IMR-90 (cell line): ENCODE measurements at regions not wholly inside any gene's neighbourhood (a gene's known extent, or its start where the extent isn't known, plus 50 kb on each side); places are given as distances from the start of the nearest gene placed in this dataset.

ENCODE experiments used
- ATAC-seq: fragments of 200-7000 bp; cut with Tn5 transposase; 2 replicates; pipeline ENCODE4 v1.9.1; 2020; ENCODE audit warnings: low read depth, mild to moderate bottlenecking, moderate library complexity
- BruUV-seq: library from RNA; stranded (reverse); fragments of 400-500 nt; replicated peaks from 2 replicates; lab custom pipeline; 2021; lab: Mats Ljungman, UMichigan
- CTCF ChIA-PET: fragments of 300-600 bp; formaldehyde crosslinking; extraction: SDS; loops from one replicate; lab custom pipeline; 2021; ENCODE audit warnings: antibody characterized with exemption; lab: Yijun Ruan, JAX
- POLR2A ChIA-PET: fragments of 300-600 bp; sonication (Branson Sonifier 250); formaldehyde crosslinking; loops from one replicate; lab custom pipeline; 2022; ENCODE audit warnings: antibody characterized with exemption; ENCODE audit not compliant: unreplicated experiment; lab: Charles Lee
- DNase-seq: peaks from one replicate; pipeline ENCODE4 v3.0.0; 2013
- H2AFZ ChIP-seq: replicated peaks from 2 replicates; pipeline ENCODE3; 2013; ENCODE audit warnings: low read length, mild to moderate bottlenecking; ENCODE audit not compliant: poor library complexity
- H2AK5ac ChIP-seq: 2 replicates; pipeline ENCODE4 v1.6.1; 2013; ENCODE audit warnings: low read depth, low read length, inconsistent platforms
- H2AK9ac ChIP-seq: replicated peaks from 2 replicates; pipeline ENCODE3; 2013; ENCODE audit warnings: mild to moderate bottlenecking, low read depth, low read length, moderate library complexity; ENCODE audit not compliant: poor library complexity
- H2BK120ac ChIP-seq: 2 replicates; pipeline ENCODE4 v1.6.1; 2013; ENCODE audit warnings: low read depth, low read length, inconsistent platforms
- H2BK15ac ChIP-seq: 3 replicates; pipeline ENCODE4 v1.6.1; 2013; ENCODE audit warnings: low read depth, low read length, inconsistent platforms
- H2BK20ac ChIP-seq: 2 replicates; pipeline ENCODE4 v1.6.1; 2013; ENCODE audit warnings: low read depth, mild to moderate bottlenecking, inconsistent platforms, low read length, moderate library complexity
- H2BK5ac ChIP-seq: 2 replicates; pipeline ENCODE4 v1.6.1; 2013; ENCODE audit warnings: mild to moderate bottlenecking, low read depth, low read length, inconsistent platforms; ENCODE audit not compliant: poor library complexity, severe bottlenecking
- H3K14ac ChIP-seq: replicated peaks from 2 replicates; pipeline ENCODE4 v1.6.1; 2013; ENCODE audit warnings: low read depth, low read length, inconsistent platforms
- H3K18ac ChIP-seq: 2 replicates; pipeline ENCODE4 v1.6.1; 2013; ENCODE audit warnings: low read depth, low read length, control low read depth
- H3K23ac ChIP-seq: 2 replicates; pipeline ENCODE4 v1.6.1; 2013; ENCODE audit warnings: low read depth, low read length, inconsistent platforms
- H3K27ac ChIP-seq: 2 replicates; pipeline ENCODE4 v1.5.1; 2013; ENCODE audit warnings: mild to moderate bottlenecking, control low read depth, low read length; ENCODE audit not compliant: insufficient read depth
- H3K27me3 ChIP-seq: 2 replicates; pipeline ENCODE4 v1.6.1; 2013; ENCODE audit warnings: low read length; ENCODE audit not compliant: control insufficient read depth, insufficient read depth
- H3K36me3 ChIP-seq: 2 replicates; pipeline ENCODE4 v1.6.1; 2013; ENCODE audit warnings: low read length, mixed read lengths; ENCODE audit not compliant: control insufficient read depth, insufficient read depth
- H3K4ac ChIP-seq: 2 replicates; pipeline ENCODE4 v1.6.1; 2013; ENCODE audit warnings: low read depth, low read length, inconsistent platforms
- H3K4me1 ChIP-seq: 2 replicates; pipeline ENCODE4 v1.6.1; 2013; ENCODE audit warnings: low read length, mixed read lengths; ENCODE audit not compliant: control insufficient read depth, insufficient read depth
- H3K4me2 ChIP-seq: 2 replicates; pipeline ENCODE4 v1.6.1; 2013; ENCODE audit warnings: low read depth, mild to moderate bottlenecking, control low read depth, low read length, moderate library complexity
- H3K4me3 ChIP-seq: 2 replicates; pipeline ENCODE4 v1.5.1; 2013; ENCODE audit warnings: low read depth, mild to moderate bottlenecking, control low read depth, low read length, moderate library complexity; ENCODE audit not compliant: insufficient read depth
- H3K56ac ChIP-seq: 2 replicates; pipeline ENCODE4 v1.6.1; 2013; ENCODE audit warnings: low read length, inconsistent platforms; ENCODE audit not compliant: insufficient read depth; ENCODE audit errors: extremely low read depth
- H3K79me1 ChIP-seq, 2 experiments: 2 replicates each; pipeline ENCODE4 v1.6.1; 2013; ENCODE audit warnings: low read length in 2 of 2, inconsistent platforms in 1 of 2, low read depth in 1 of 2
- H3K9ac ChIP-seq: 2 replicates; pipeline ENCODE4 v1.6.1; 2013; ENCODE audit warnings: low read depth, low read length, control low read depth
- H3K9me1 ChIP-seq: 2 replicates; pipeline ENCODE4 v1.6.1; 2013; ENCODE audit warnings: low read length, inconsistent platforms; ENCODE audit not compliant: insufficient read depth
- H3K9me3 ChIP-seq: 2 replicates; pipeline ENCODE4 v1.6.1; 2013; ENCODE audit warnings: low read length; ENCODE audit not compliant: control insufficient read depth, insufficient read depth
- H4K20me1 ChIP-seq: 2 replicates; pipeline ENCODE4 v1.6.1; 2013; ENCODE audit warnings: low read length, inconsistent platforms; ENCODE audit not compliant: insufficient read depth
- H4K5ac ChIP-seq: 2 replicates; pipeline ENCODE4 v1.6.1; 2013; ENCODE audit warnings: mild to moderate bottlenecking, low read depth, low read length, control low read depth
- H4K8ac ChIP-seq, 2 experiments: 2 replicates each; pipeline ENCODE4 v1.6.1; 2013; ENCODE audit warnings: low read depth in 2 of 2, low read length in 2 of 2, control low read depth in 1 of 2, inconsistent platforms in 1 of 2
- H4K91ac ChIP-seq: 2 replicates; pipeline ENCODE4 v1.6.1; 2013; ENCODE audit warnings: low read depth, low read length, inconsistent platforms; ENCODE audit not compliant: insufficient read depth
- BHLHE40 ChIP-seq: fragments of 150-350 bp; IDR thresholded peaks from 2 replicates; pipeline ENCODE4 v1.6.1; 2016; ENCODE audit warnings: mild to moderate bottlenecking, low read depth, low read length
- CEBPB ChIP-seq: IDR thresholded peaks from 2 replicates; pipeline ENCODE4 v1.6.1; 2012; ENCODE audit warnings: low read depth, low read length, improper control_type of control experiment
- CHD1 ChIP-seq: IDR thresholded peaks from 2 replicates; pipeline ENCODE4 v1.6.1; 2012; ENCODE audit warnings: low read depth, low read length, improper control_type of control experiment
- ELK1 ChIP-seq: fragments of 150-350 bp; IDR thresholded peaks from 2 replicates; pipeline ENCODE4 v1.6.1; 2016; ENCODE audit warnings: low read depth, mild to moderate bottlenecking, low read length, moderate library complexity, borderline replicate concordance
- FOS ChIP-seq: fragments of 150-350 bp; IDR thresholded peaks from 2 replicates; pipeline ENCODE4 v1.6.1; 2016; ENCODE audit warnings: low read depth, low read length
- MAFK ChIP-seq: IDR thresholded peaks from 2 replicates; pipeline ENCODE4 v1.6.1; 2012; ENCODE audit warnings: low read depth, low read length, improper control_type of control experiment
- MAZ ChIP-seq: IDR thresholded peaks from 2 replicates; pipeline ENCODE4 v1.6.1; 2012; ENCODE audit warnings: low read depth, mild to moderate bottlenecking, low read length, improper control_type of control experiment, moderate library complexity, borderline replicate concordance
- MXI1 ChIP-seq: IDR thresholded peaks from 2 replicates; pipeline ENCODE4 v1.6.1; 2012; ENCODE audit warnings: low read depth, mild to moderate bottlenecking, low read length, moderate library complexity, borderline replicate concordance
- POLR2A ChIP-seq: IDR thresholded peaks from 2 replicates; pipeline ENCODE4 v1.6.1; 2012; ENCODE audit warnings: mild to moderate bottlenecking, low read depth, low read length
- RAD21 ChIP-seq: IDR thresholded peaks from 2 replicates; pipeline ENCODE4 v1.6.1; 2012; ENCODE audit warnings: low read length, improper control_type of control experiment
- RCOR1 ChIP-seq: IDR thresholded peaks from 2 replicates; pipeline ENCODE4 v1.6.1; 2012; ENCODE audit warnings: mild to moderate bottlenecking, low read length, improper control_type of control experiment; ENCODE audit not compliant: insufficient replicate concordance
- RFX5 ChIP-seq: IDR thresholded peaks from 2 replicates; pipeline ENCODE4 v1.8.0; 2012; ENCODE audit warnings: low read depth, mild to moderate bottlenecking, low read length, moderate library complexity
- SMC3 ChIP-seq: fragments of 150-350 bp; IDR thresholded peaks from 2 replicates; pipeline ENCODE4 v1.6.1; 2016; ENCODE audit warnings: low read depth, mild to moderate bottlenecking, antibody characterized with exemption, low read length, moderate library complexity
- USF2 ChIP-seq: fragments of 150-350 bp; IDR thresholded peaks from 2 replicates; pipeline ENCODE4 v1.6.1; 2017; ENCODE audit warnings: mild to moderate bottlenecking, antibody characterized with exemption, low read length, low read depth
- WGBS, 2 experiments: methylation state at CpG; one replicate each; pipeline versions ENCODE4 v1.1.5 to v1.1.7; 2013; ENCODE audit warnings: missing lambda C conversion rate in 2 of 2; ENCODE audit not compliant: insufficient read length in 1 of 2; ENCODE audit errors: extremely low coverage in 2 of 2; 5-methylcytosine and 5-hydroxymethylcytosine counted together
- dilution Hi-C: fragments of 300-500 bp; cut with HindIII; formaldehyde crosslinking; loops from one replicate; pipeline ENCODE4 v1.14.3; 2018; ENCODE audit warnings: low sequenced_read_pairs; ENCODE audit not compliant: unreplicated experiment
- in situ Hi-C: fragments of 300-500 bp; cut with MboI; formaldehyde crosslinking; loops from 3 replicates; pipeline ENCODE4 v1.14.3; 2019; ENCODE audit warnings: low sequenced_read_pairs, inconsistent platforms, mixed read lengths
- intact Hi-C: fragments of 100-400 bp; cut with micrococcal nuclease; formaldehyde crosslinking; loops from 2 replicates; pipeline ENCODE4 v1.10.0; 2022

GRCh38 chr21:38626306-38626705 is 128.0 kb upstream of the ERG start:
- WGBS, 2 experiments, result 100% methylated on average over 1 of the region's 3 CpGs; no CpG with 5 or more reads in 1 of the 2 experiments

More at GRCh38 chr21:38626306-38626705, 128.0 kb upstream of the ERG start:
- Histone ChIP-seq H3K18ac (no peak overlapping the region), H3K14ac (no peak overlapping the region), H4K8ac (no peak overlapping the region), H3K9ac (no peak overlapping the region), H3K9me1 (peaks cover 4% of the 10 kb centered on the region; the same call in 1 of the 2 replicates), H3K4me3 (no peak overlapping the region), H2AK5ac (no peak overlapping the region), H3K79me1 (no peaks in the 10 kb centered on the region), H3K4me1 (no peaks in the 10 kb centered on the region), H3K9me3 (peaks cover 2% of the 10 kb centered on the region; the same call in 1 of the 2 replicates), H4K5ac (no peak overlapping the region), H2BK20ac (no peak overlapping the region), H3K23ac (no peak overlapping the region), H2BK120ac (no peak overlapping the region), H3K36me3 (no peaks in the 10 kb centered on the region), H3K4ac (no peak overlapping the region), H4K20me1 (peaks cover 5% of the 10 kb centered on the region; the same call in 1 of the 2 replicates), H3K56ac (no peak overlapping the region), H2BK15ac (no peak overlapping the region), H3K27ac (no peak overlapping the region), H3K4me2 (no peak overlapping the region), H2AK9ac (no peak overlapping the region), H4K91ac (no peak overlapping the region), H3K27me3 (peaks cover 26% of the 10 kb centered on the region), H2AFZ (no peak overlapping the region), H2BK5ac (no peak overlapping the region)
- POLR2A ChIA-PET, result no interaction called here
- TF ChIP-seq POLR2A (no peak), CEBPB (no peak), MAFK (no peak), RFX5 (no peak), MXI1 (no peak), CHD1 (no peak), FOS (no peak), RAD21 (no peak), ELK1 (no peak), BHLHE40 (no peak), RCOR1 (no peak), USF2 (no peak), MAZ (no peak), SMC3 (no peak)
- no peak for ATAC-seq
- no TSS peak for BruUV-seq
- dilution Hi-C loops, result no loop called here
- in situ Hi-C loops, result no loop called here
- intact Hi-C loops, result no loop called here
- no peak for DNase-seq
- CTCF ChIA-PET, result no interaction called here
